ENCODE measurements at regions not wholly inside any gene's neighbourhood (a gene's known extent, or its start where the extent isn't known, plus 50 kb on each side); places are given as distances from the start of the nearest gene placed in this dataset.

DNA sequence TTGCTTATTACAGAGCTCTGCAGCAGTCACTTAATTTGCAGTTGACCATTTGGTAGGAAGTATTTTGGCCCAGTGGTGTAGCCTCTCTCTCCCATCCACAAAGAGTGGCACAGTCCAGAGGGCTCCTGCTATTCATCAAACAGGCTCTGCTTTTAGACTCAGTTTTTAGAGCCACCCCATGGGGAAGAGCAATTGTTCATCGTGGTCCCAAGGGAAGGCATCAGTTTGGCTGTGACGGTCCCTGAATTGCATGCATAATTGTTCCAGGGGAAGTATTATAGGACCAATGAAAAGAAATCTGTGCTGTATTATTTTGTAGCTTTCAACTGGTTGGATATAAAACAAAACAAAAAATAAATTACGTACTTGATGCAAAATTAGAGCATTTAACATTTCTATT lies 799.0 kb downstream of the DACH1 start:
- TF ChIP-seq, protein P1, sequence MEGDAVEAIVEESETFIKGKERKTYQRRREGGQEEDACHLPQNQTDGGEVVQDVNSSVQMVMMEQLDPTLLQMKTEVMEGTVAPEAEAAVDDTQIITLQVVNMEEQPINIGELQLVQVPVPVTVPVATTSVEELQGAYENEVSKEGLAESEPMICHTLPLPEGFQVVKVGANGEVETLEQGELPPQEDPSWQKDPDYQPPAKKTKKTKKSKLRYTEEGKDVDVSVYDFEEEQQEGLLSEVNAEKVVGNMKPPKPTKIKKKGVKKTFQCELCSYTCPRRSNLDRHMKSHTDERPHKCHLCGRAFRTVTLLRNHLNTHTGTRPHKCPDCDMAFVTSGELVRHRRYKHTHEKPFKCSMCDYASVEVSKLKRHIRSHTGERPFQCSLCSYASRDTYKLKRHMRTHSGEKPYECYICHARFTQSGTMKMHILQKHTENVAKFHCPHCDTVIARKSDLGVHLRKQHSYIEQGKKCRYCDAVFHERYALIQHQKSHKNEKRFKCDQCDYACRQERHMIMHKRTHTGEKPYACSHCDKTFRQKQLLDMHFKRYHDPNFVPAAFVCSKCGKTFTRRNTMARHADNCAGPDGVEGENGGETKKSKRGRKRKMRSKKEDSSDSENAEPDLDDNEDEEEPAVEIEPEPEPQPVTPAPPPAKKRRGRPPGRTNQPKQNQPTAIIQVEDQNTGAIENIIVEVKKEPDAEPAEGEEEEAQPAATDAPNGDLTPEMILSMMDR (IDR thresholded peaks at IDR 0.05) = no peak
- TF ChIP-seq POLR2A (IDR thresholded peaks at IDR 0.05; ENCODE audit: low read depth) (no peak), POLR2AphosphoS5 (IDR thresholded peaks at IDR 0.05) (no peak)

All from esophagus muscularis mucosa (tissue), 3 donors.